MG63 (cell line): ENCODE measurements at regions not wholly inside any gene's neighbourhood (a gene's known extent, or its start where the extent isn't known, plus 50 kb on each side); places are given as distances from the start of the nearest gene placed in this dataset.
"Not testable (repeated sequence)": the region's sequence is repeated elsewhere in the genome, so short reads cannot be mapped to it uniquely, and the experiment has no call there.

Experiments
- DNase-seq: peaks from one replicate; pipeline ENCODE4 v3.0.0-alpha.2; 2020
- H3K27me3 ChIP-seq: fragments of 250-450 bp; sonication (Bioruptor Pico); 2 replicates; pipeline ENCODE4 v1.5.1; 2020; ENCODE audit warnings: mild to moderate bottlenecking, moderate library complexity
- H3K36me3 ChIP-seq: fragments of 250-450 bp; sonication (Bioruptor Pico); 2 replicates; pipeline ENCODE4 v1.5.1; 2020; ENCODE audit warnings: mild to moderate bottlenecking, moderate library complexity
- H3K4me3 ChIP-seq: fragments of 250-450 bp; sonication (Bioruptor Pico); 2 replicates; pipeline ENCODE4 v1.5.1; 2020; ENCODE audit warnings: mild to moderate bottlenecking, moderate library complexity
- H3K9me3 ChIP-seq: fragments of 250-450 bp; sonication (Bioruptor Pico); 2 replicates; pipeline ENCODE4 v1.5.1; 2020; ENCODE audit warnings: mild to moderate bottlenecking, moderate library complexity

GRCh38 chr3:137692803-137693431 lies 71.2 kb upstream of the SOX14 start:
- Histone ChIP-seq H3K9me3 (no peaks in the 10 kb centered on the region), H3K36me3 (no peaks in the 10 kb centered on the region), H3K4me3 (no peak overlapping the region), H3K27me3 (peaks cover 8% of the 10 kb centered on the region; the same call in 1 of the 2 replicates)
- DNase-seq: peak; percentile 28

- Histone ChIP-seq H3K36me3 (no peaks in the 10 kb centered on the region), H3K4me3 (no peak overlapping the region), H3K9me3 (no peaks in the 10 kb centered on the region), H3K27me3 (peaks cover 8% of the 10 kb centered on the region; the same call in 1 of the 2 replicates)
- no peak for DNase-seq
Observed at GRCh38 chr3:137693791-137694190, 70.3 kb upstream of the SOX14 start.

GRCh38 chr3:137694836-137695235 lies 69.3 kb upstream of the SOX14 start:
- Histone ChIP-seq H3K36me3 (no peaks in the 10 kb centered on the region), H3K9me3 (no peaks in the 10 kb centered on the region), H3K27me3 (peaks cover 8% of the 10 kb centered on the region; the same call in 1 of the 2 replicates), H3K4me3 (no peak overlapping the region)
- no peak for DNase-seq

- peaks cover 8% of the 10 kb centered on the region; the same call in 1 of the 2 replicates for H3K27me3 ChIP-seq
- no peak overlapping the region for H3K4me3 ChIP-seq
- no peaks in the 10 kb centered on the region for H3K9me3 ChIP-seq
- H3K36me3 ChIP-seq: no peaks in the 10 kb centered on the region
- no peak for DNase-seq
Observed at GRCh38 chr3:137695351-137695750, 68.8 kb upstream of the SOX14 start.

- DNase-seq: no peak
- Histone ChIP-seq H3K27me3 (peaks cover 19% of the 10 kb centered on the region), H3K4me3 (no peak overlapping the region), H3K9me3 (0 out of 2 replicates have a peak, but pooled peaks cover 2% of the 10 kb centered on the region), H3K36me3 (no peaks in the 10 kb centered on the region)
Observed at GRCh38 chr3:137709011-137709601, 55.0 kb upstream of the SOX14 start.

GRCh38 chr3:137713965-137714364 lies 50.1 kb upstream of the SOX14 start:
- H3K9me3 ChIP-seq, H3K36me3 ChIP-seq, DNase-seq, H3K4me3 ChIP-seq: not testable (repeated sequence)
- peaks cover 14% of the 10 kb centered on the region for H3K27me3 ChIP-seq
